SK-N-SH (cell line): ENCODE measurements at regions not wholly inside any gene's neighbourhood (a gene's known extent, or its start where the extent isn't known, plus 50 kb on each side); places are given as distances from the start of the nearest gene placed in this dataset.

Experiments used
- CTCF ChIA-PET: fragments of 300-600, 350-600 bp; formaldehyde crosslinking; extraction: SDS; loops from one replicate; lab custom pipeline; 2021; lab: Yijun Ruan, JAX
- POLR2A ChIA-PET: fragments of 350-600 bp; sonication (Branson Sonifier 250); formaldehyde crosslinking; extraction: SDS; loops from one replicate; lab custom pipeline; 2020; ENCODE audit warnings: antibody characterized with exemption, inconsistent platforms; lab: Yijun Ruan, JAX
- DNase-seq: peaks from one replicate; pipeline ENCODE4 v3.0.0; 2012
- H2AFZ ChIP-seq: fragments of 200-600 bp; sonication (generic); 2 replicates; pipeline ENCODE4 v1.8.1; 2016; ENCODE audit warnings: antibody characterized with exemption, mild to moderate bottlenecking, low read depth
- H3F3A ChIP-seq: fragments of 200-600 bp; sonication (generic); replicated peaks from 2 replicates; pipeline ENCODE3; 2016; ENCODE audit warnings: antibody characterized with exemption, mild to moderate bottlenecking; ENCODE audit not compliant: insufficient read depth
- H3K27ac ChIP-seq, 2 experiments: fragments of 200-500 bp in 1 of 2; fragments of 200-600 bp in 1 of 2; sonication (Bioruptor generic) in 1 of 2; sonication (generic), shearing (Covaris generic) in 1 of 2; 2 replicates each; pipeline versions ENCODE4 v1.5.1 to v1.6.1; 2014 to 2016; ENCODE audit warnings: low read depth in 2 of 2, inconsistent platforms in 1 of 2, low read length in 1 of 2, mild to moderate bottlenecking in 1 of 2, mixed read lengths in 1 of 2
- H3K27me3 ChIP-seq: fragments of 200-600 bp; sonication (generic), shearing (Covaris generic); 2 replicates; pipeline ENCODE4 v1.6.1; 2016; ENCODE audit warnings: mixed run types; ENCODE audit not compliant: insufficient read depth
- H3K36me3 ChIP-seq, 2 experiments: fragments of 200-500 bp in 1 of 2; fragments of 200-600 bp in 1 of 2; sonication (Bioruptor generic) in 1 of 2; sonication (generic) in 1 of 2; replicated peaks in 1 of 2; 2 replicates each; pipeline versions ENCODE3 to v1.5.1; 2014 to 2016; ENCODE audit warnings: low read length in 1 of 2, mild to moderate bottlenecking in 1 of 2; ENCODE audit not compliant: insufficient read depth in 2 of 2, control insufficient read depth in 1 of 2
- H3K4me1 ChIP-seq, 2 experiments: fragments of 200-500 bp in 1 of 2; fragments of 200-600 bp in 1 of 2; sonication (Bioruptor generic) in 1 of 2; sonication (generic), shearing (Covaris generic) in 1 of 2; 2 replicates each; pipeline versions ENCODE4 v1.5.1 to v1.6.1; 2014 to 2016; ENCODE audit warnings: low read depth in 1 of 2, low read length in 1 of 2, mixed run types in 1 of 2; ENCODE audit not compliant: insufficient read depth in 2 of 2, control insufficient read depth in 1 of 2
- H3K4me2 ChIP-seq: fragments of 200-600 bp; sonication (generic), shearing (Covaris generic); 2 replicates; pipeline ENCODE4 v1.6.1; 2017; ENCODE audit warnings: mixed run types
- H3K4me3 ChIP-seq, 2 experiments: fragments of 200-500 bp in 1 of 2; fragments of 200-600 bp in 1 of 2; sonication (Bioruptor generic) in 1 of 2; sonication (generic), shearing (Covaris generic) in 1 of 2; 2 replicates each; pipeline versions ENCODE4 v1.5.1 to v1.8.1; 2014 to 2016; ENCODE audit warnings: low read depth in 2 of 2, inconsistent platforms in 1 of 2, low read length in 1 of 2, mild to moderate bottlenecking in 1 of 2, mixed read lengths in 1 of 2, moderate library complexity in 1 of 2
- H3K79me2 ChIP-seq: fragments of 200-600 bp; sonication (generic); 2 replicates; pipeline ENCODE4 v1.8.1; 2017; ENCODE audit warnings: mild to moderate bottlenecking; ENCODE audit not compliant: insufficient read depth
- H3K9ac ChIP-seq: fragments of 200-600 bp; sonication (generic); 2 replicates; pipeline ENCODE4 v1.6.1; 2017; ENCODE audit warnings: mixed run types
- H3K9me2 ChIP-seq: fragments of 200-600 bp; sonication (generic); 2 replicates; pipeline ENCODE4 v1.6.1; 2017; ENCODE audit warnings: mixed run types
- H3K9me3 ChIP-seq: fragments of 200-600 bp; sonication (generic); 2 replicates; pipeline ENCODE4 v1.6.1; 2017; ENCODE audit warnings: mixed run types, mild to moderate bottlenecking, moderate library complexity
- H4K20me1 ChIP-seq: fragments of 200-600 bp; sonication (generic); 2 replicates; pipeline ENCODE4 v1.6.1; 2017; ENCODE audit warnings: mild to moderate bottlenecking, mixed run types; ENCODE audit not compliant: insufficient read depth
- CHD2 ChIP-seq: fragments of 150-350 bp; IDR thresholded peaks from 2 replicates; pipeline ENCODE4 v1.6.1; 2018; ENCODE audit warnings: low read length; ENCODE audit not compliant: partially characterized antibody
- FOXJ3 ChIP-seq: sonication (generic); formaldehyde crosslinking; IDR thresholded peaks from 2 replicates; pipeline ENCODE4 v1.5.1; 2020; ENCODE audit warnings: mild to moderate bottlenecking, missing genetic modification reagents
- GATA2 ChIP-seq: sonication (generic); formaldehyde crosslinking; IDR thresholded peaks from 2 replicates; pipeline ENCODE4 v1.5.0; 2020; ENCODE audit warnings: mild to moderate bottlenecking, missing genetic modification reagents
- JUND ChIP-seq: IDR thresholded peaks from 2 replicates; pipeline ENCODE4 v1.4.0; 2012
- MAX ChIP-seq: IDR thresholded peaks from 2 replicates; pipeline ENCODE4 v1.4.0; 2012; ENCODE audit warnings: low read depth
- MXI1 ChIP-seq: IDR thresholded peaks from 2 replicates; pipeline ENCODE4 v1.6.1; 2012; ENCODE audit warnings: mild to moderate bottlenecking, low read depth, low read length, improper control_type of control experiment
- NRF1 ChIP-seq: IDR thresholded peaks from 2 replicates; pipeline ENCODE4 v1.6.1; 2012; ENCODE audit warnings: low read depth, mild to moderate bottlenecking, low read length
- RFX5 ChIP-seq: IDR thresholded peaks from 2 replicates; pipeline ENCODE4 v1.6.1; 2012; ENCODE audit warnings: mild to moderate bottlenecking, improper control_type of control experiment, low read length
- TAF1 ChIP-seq: IDR thresholded peaks from 2 replicates; pipeline ENCODE4 v1.6.1; 2012; ENCODE audit warnings: low read depth, mild to moderate bottlenecking, low read length, moderate library complexity, borderline replicate concordance
- YY1 ChIP-seq: IDR thresholded peaks from 2 replicates; pipeline ENCODE4 v1.4.0; 2012; ENCODE audit warnings: low read depth, mild to moderate bottlenecking
- ZBTB33 ChIP-seq: IDR thresholded peaks from 2 replicates; pipeline ENCODE4 v1.4.0; 2012; ENCODE audit warnings: low read depth, borderline replicate concordance
- WGBS: methylation state at CpG from one replicate; pipeline ENCODE4 v1.1.6; 2017; ENCODE audit warnings: low lambda C conversion rate; 5-methylcytosine and 5-hydroxymethylcytosine counted together
- TF ChIP-seq, protein P1 (sequence below): IDR thresholded peaks from 2 replicates; pipeline ENCODE4; 2012
- TF ChIP-seq, protein P2 (sequence below): IDR thresholded peaks from 2 replicates; pipeline ENCODE4 v1.6.1; 2012; ENCODE audit warnings: mild to moderate bottlenecking, low read depth, low read length, moderate library complexity
- TF ChIP-seq, protein P3 (sequence below): fragments of 150-350 bp; IDR thresholded peaks from 2 replicates; pipeline ENCODE4 v1.6.1; 2017; ENCODE audit warnings: antibody characterized with exemption, low read length, low read depth, borderline replicate concordance

DNA sequence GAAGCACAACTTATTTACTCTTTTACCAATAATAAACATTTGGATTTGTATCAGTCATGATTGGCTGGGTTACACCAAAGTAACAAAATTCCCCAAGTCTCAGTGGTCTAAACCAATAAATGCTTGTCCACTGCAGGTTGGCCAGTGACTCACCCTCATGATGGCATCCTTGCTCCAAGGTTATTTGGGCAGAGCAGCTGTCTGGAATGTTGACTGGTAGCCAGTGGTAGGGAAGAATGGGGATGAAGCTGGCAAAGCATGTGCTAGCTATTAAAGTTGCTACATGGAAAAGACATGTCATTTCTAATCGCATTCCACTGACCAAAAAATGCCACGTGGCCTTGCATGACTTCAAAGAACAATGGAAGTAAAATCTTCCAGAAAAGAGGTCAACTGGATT, 1168.7 kb upstream of the CELF2 start:
- WGBS = 0% methylated on average over 2 of the region's 2 CpGs
- H3K79me2 ChIP-seq = no peaks in the 10 kb centered on the region

More for the DNA sequence above, 1168.7 kb upstream of the CELF2 start:
- Histone ChIP-seq H3K9me3 (peaks cover 17% of the 10 kb centered on the region), H2AFZ (no peak overlapping the region), H3K9ac (no peak overlapping the region), H3F3A (no peaks in the 10 kb centered on the region), H3K36me3 (no peaks in the 10 kb centered on the region), H3K4me2 (no peak overlapping the region), H3K27me3 (no peaks in the 10 kb centered on the region), H3K27ac (no peak overlapping the region), H3K9me2 (no peaks in the 10 kb centered on the region), H3K4me1 (no peaks in the 10 kb centered on the region), H4K20me1 (no peaks in the 10 kb centered on the region), H3K4me3 (no peak overlapping the region)
- ChIA-PET CTCF (interaction anchor here (1.4 kb wide), 1 partner anchor 13 kb away, joined by 4 read pairs; no protein-coding TSS in a partner anchor), POLR2A (no interaction called here)
- TF ChIP-seq FOXJ3 (CRISPR knock-in tag) (no peak), RFX5 (no peak), TAF1 (no peak), CHD2 (no peak), NRF1 (no peak), YY1 (no peak), GATA2 (CRISPR knock-in tag) (no peak), MAX (no peak), ZBTB33 (no peak), JUND (no peak), MXI1 (no peak)
- TF ChIP-seq, protein P1, sequence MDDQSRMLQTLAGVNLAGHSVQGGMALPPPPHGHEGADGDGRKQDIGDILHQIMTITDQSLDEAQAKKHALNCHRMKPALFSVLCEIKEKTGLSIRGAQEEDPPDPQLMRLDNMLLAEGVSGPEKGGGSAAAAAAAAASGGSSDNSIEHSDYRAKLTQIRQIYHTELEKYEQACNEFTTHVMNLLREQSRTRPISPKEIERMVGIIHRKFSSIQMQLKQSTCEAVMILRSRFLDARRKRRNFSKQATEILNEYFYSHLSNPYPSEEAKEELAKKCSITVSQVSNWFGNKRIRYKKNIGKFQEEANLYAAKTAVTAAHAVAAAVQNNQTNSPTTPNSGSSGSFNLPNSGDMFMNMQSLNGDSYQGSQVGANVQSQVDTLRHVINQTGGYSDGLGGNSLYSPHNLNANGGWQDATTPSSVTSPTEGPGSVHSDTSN = no peak
- TF ChIP-seq, protein P2, sequence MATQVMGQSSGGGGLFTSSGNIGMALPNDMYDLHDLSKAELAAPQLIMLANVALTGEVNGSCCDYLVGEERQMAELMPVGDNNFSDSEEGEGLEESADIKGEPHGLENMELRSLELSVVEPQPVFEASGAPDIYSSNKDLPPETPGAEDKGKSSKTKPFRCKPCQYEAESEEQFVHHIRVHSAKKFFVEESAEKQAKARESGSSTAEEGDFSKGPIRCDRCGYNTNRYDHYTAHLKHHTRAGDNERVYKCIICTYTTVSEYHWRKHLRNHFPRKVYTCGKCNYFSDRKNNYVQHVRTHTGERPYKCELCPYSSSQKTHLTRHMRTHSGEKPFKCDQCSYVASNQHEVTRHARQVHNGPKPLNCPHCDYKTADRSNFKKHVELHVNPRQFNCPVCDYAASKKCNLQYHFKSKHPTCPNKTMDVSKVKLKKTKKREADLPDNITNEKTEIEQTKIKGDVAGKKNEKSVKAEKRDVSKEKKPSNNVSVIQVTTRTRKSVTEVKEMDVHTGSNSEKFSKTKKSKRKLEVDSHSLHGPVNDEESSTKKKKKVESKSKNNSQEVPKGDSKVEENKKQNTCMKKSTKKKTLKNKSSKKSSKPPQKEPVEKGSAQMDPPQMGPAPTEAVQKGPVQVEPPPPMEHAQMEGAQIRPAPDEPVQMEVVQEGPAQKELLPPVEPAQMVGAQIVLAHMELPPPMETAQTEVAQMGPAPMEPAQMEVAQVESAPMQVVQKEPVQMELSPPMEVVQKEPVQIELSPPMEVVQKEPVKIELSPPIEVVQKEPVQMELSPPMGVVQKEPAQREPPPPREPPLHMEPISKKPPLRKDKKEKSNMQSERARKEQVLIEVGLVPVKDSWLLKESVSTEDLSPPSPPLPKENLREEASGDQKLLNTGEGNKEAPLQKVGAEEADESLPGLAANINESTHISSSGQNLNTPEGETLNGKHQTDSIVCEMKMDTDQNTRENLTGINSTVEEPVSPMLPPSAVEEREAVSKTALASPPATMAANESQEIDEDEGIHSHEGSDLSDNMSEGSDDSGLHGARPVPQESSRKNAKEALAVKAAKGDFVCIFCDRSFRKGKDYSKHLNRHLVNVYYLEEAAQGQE = no peak
- TF ChIP-seq, protein P3, sequence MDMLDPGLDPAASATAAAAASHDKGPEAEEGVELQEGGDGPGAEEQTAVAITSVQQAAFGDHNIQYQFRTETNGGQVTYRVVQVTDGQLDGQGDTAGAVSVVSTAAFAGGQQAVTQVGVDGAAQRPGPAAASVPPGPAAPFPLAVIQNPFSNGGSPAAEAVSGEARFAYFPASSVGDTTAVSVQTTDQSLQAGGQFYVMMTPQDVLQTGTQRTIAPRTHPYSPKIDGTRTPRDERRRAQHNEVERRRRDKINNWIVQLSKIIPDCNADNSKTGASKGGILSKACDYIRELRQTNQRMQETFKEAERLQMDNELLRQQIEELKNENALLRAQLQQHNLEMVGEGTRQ = no peak
- no peak for DNase-seq
